Esophagus muscularis mucosa (tissue), 3 donors: ENCODE measurements at regions not wholly inside any gene's neighbourhood (a gene's known extent, or its start where the extent isn't known, plus 50 kb on each side); places are given as distances from the start of the nearest gene placed in this dataset.

Source experiments
- POLR2A ChIP-seq: fragments of 450-650 bp; IDR thresholded peaks from one replicate; pipeline ENCODE4 v1.6.1; 2017; ENCODE audit warnings: antibody characterized with exemption, moderate library complexity, mild to moderate bottlenecking, low read depth
- TF ChIP-seq, protein P1 (sequence below), 3 experiments: fragments of 200-600 bp in 2 of 3; fragments of 450-650 bp in 1 of 3; sonication (generic) in 2 of 3; IDR thresholded peaks; one replicate each; pipeline ENCODE4 v1.5.1; 2017 to 2019; ENCODE audit warnings: antibody characterized with exemption in 3 of 3, mild to moderate bottlenecking in 2 of 3, moderate library complexity in 1 of 3

DNA sequence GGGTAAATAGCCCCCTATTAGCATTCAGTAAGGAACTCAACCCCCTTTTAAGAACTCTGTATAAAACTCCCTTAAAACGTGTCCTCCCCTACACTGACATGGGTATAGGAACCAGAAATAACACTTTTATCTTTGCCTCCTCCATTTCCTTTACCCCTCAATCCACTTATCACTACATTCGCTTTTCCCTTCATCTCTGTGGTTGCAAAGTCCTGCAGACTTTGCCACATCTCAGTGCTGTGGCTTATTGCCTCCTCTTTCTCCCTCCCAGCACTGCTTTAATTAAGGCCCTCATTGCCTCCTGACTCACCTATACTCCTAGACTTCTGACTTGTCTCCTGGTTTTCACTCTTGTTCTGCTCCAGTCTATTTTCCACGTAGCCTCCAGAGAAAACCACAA, 94.3 kb upstream of the GADL1 start:
- TF ChIP-seq POLR2A = no peak
- TF ChIP-seq, protein P1, sequence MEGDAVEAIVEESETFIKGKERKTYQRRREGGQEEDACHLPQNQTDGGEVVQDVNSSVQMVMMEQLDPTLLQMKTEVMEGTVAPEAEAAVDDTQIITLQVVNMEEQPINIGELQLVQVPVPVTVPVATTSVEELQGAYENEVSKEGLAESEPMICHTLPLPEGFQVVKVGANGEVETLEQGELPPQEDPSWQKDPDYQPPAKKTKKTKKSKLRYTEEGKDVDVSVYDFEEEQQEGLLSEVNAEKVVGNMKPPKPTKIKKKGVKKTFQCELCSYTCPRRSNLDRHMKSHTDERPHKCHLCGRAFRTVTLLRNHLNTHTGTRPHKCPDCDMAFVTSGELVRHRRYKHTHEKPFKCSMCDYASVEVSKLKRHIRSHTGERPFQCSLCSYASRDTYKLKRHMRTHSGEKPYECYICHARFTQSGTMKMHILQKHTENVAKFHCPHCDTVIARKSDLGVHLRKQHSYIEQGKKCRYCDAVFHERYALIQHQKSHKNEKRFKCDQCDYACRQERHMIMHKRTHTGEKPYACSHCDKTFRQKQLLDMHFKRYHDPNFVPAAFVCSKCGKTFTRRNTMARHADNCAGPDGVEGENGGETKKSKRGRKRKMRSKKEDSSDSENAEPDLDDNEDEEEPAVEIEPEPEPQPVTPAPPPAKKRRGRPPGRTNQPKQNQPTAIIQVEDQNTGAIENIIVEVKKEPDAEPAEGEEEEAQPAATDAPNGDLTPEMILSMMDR (IDR thresholded peaks at IDR 0.05) = no peak
